Right lobe of liver (tissue), 4 donors: ENCODE measurements at regions not wholly inside any gene's neighbourhood (a gene's known extent, or its start where the extent isn't known, plus 50 kb on each side); places are given as distances from the start of the nearest gene placed in this dataset.

Experiments
- POLR2A ChIP-seq: fragments of 450-650 bp; IDR thresholded peaks from one replicate; pipeline ENCODE4 v1.6.1; 2017; ENCODE audit warnings: antibody characterized with exemption, mild to moderate bottlenecking
- TF ChIP-seq, protein P1 (sequence below), 4 donors: fragments of 200-600 bp in 3 of 4; fragments of 450-650 bp in 1 of 4; IDR thresholded peaks; one replicate each; pipeline versions ENCODE4 v1.5.1 to v1.8.0; 2016 to 2022; ENCODE audit warnings: antibody characterized with exemption in 4 of 4, mild to moderate bottlenecking in 2 of 4
- donor health status: DM: no; HTN: no; CAD: no.
- donor health status: DM: no; HTN: no; CAD: no.
- donor health status: DM: no; HTN: yes; CAD: no.

DNA sequence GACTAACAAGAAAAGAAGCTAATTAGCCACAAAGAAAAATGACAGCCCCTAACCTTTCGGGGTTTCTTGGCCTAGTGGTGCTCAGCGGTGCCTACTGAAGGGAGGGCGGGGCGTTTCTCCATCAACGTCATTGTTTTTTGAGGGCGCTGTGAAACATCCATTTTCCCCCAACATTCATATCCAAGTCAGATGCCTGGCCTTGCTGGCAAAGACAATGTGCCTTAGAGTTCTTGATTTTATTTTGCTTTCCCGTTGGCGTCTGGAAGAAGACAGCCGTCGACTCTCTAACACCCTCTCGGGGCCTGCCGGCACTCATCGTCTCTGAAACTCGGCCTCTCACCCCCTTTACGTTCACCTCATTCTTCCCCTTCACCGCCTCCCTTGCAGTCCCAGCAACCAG, 154.5 kb downstream of the PHETA1 start:
- TF ChIP-seq, protein P1, sequence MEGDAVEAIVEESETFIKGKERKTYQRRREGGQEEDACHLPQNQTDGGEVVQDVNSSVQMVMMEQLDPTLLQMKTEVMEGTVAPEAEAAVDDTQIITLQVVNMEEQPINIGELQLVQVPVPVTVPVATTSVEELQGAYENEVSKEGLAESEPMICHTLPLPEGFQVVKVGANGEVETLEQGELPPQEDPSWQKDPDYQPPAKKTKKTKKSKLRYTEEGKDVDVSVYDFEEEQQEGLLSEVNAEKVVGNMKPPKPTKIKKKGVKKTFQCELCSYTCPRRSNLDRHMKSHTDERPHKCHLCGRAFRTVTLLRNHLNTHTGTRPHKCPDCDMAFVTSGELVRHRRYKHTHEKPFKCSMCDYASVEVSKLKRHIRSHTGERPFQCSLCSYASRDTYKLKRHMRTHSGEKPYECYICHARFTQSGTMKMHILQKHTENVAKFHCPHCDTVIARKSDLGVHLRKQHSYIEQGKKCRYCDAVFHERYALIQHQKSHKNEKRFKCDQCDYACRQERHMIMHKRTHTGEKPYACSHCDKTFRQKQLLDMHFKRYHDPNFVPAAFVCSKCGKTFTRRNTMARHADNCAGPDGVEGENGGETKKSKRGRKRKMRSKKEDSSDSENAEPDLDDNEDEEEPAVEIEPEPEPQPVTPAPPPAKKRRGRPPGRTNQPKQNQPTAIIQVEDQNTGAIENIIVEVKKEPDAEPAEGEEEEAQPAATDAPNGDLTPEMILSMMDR (IDR thresholded peaks at IDR 0.05), result no peak
- no peak for TF ChIP-seq POLR2A
